K562 (cell line): ENCODE measurements at regions not wholly inside any gene's neighbourhood (a gene's known extent, or its start where the extent isn't known, plus 50 kb on each side); places are given as distances from the start of the nearest gene placed in this dataset.

ENCODE experiments used
- ATAC-seq: fragments of 200-7000 bp; cut with Tn5 transposase; 3 replicates; pipeline ENCODE4 v1.9.1; 2020; ENCODE audit warnings: moderate library complexity
- BruUV-seq: library from RNA; stranded (reverse); fragments of 400-500 nt; replicated peaks from 2 replicates; lab custom pipeline; 2021; lab: Mats Ljungman, UMichigan
- CTCF ChIA-PET: fragments of 300-600 bp; formaldehyde crosslinking; extraction: SDS; loops from one replicate; lab custom pipeline; 2021; ENCODE audit warnings: low intra/inter-chr PET ratio; lab: Yijun Ruan, JAX
- POLR2A ChIA-PET: fragments of 300-600, 350-650 bp; sonication (Branson Sonifier 250); formaldehyde crosslinking; extraction: SDS; loops from one replicate; lab custom pipeline; 2021; ENCODE audit warnings: antibody characterized with exemption, inconsistent platforms; lab: Yijun Ruan, JAX
- DNase-seq, 4 experiments: peaks; one replicate each; pipeline versions ENCODE4 v3.0.0 to v3.0.0-alpha.2; 2011 to 2018; ENCODE audit warnings: low spot score in 3 of 4, mixed read lengths in 3 of 4; ENCODE audit errors: extremely low read depth in 1 of 4
- FAIRE-seq: peaks from 2 replicates; lab custom pipeline; 2011; peaks lifted over from hg19 to GRCh38; lab: Jason Lieb, UNC
- H2AFZ ChIP-seq: 2 replicates; pipeline ENCODE4 v1.6.0; 2011; ENCODE audit warnings: low read depth, low read length, control low read depth, inconsistent platforms
- H3K27ac ChIP-seq: fragments of 200-600 bp; 3 replicates; pipeline ENCODE4 v1.8.0; 2011; ENCODE audit warnings: low read depth, mild to moderate bottlenecking, control low read depth, inconsistent platforms, low read length, moderate library complexity, mixed read lengths; ENCODE audit errors: extremely low read depth
- H3K27me3 ChIP-seq, 2 experiments: fragments of 300-600 bp in 1 of 2; 2 replicates in 1 of 2; 3 replicates in 1 of 2; pipeline versions ENCODE4 v1.6.0 to v1.8.0; 2011; ENCODE audit warnings: inconsistent platforms in 2 of 2, low read length in 2 of 2, mild to moderate bottlenecking in 1 of 2, mixed read lengths in 1 of 2, moderate library complexity in 1 of 2; ENCODE audit not compliant: control insufficient read depth in 2 of 2, insufficient read depth in 2 of 2
- H3K36me3 ChIP-seq: fragments of 300-600 bp; 3 replicates; pipeline ENCODE4 v1.8.0; 2011; ENCODE audit warnings: mild to moderate bottlenecking, low read length, inconsistent platforms; ENCODE audit not compliant: control insufficient read depth, insufficient read depth
- H3K4me1 ChIP-seq, 2 experiments: fragments of 200-600 bp in 1 of 2; replicated peaks in 1 of 2; 2 replicates in 1 of 2; 3 replicates in 1 of 2; pipeline versions ENCODE4 v1.5.1 to v1.8.0; 2011; ENCODE audit warnings: inconsistent platforms in 2 of 2, low read length in 2 of 2, mild to moderate bottlenecking in 1 of 2, mixed read lengths in 1 of 2, moderate library complexity in 1 of 2; ENCODE audit not compliant: control insufficient read depth in 2 of 2, insufficient read depth in 2 of 2
- H3K4me2 ChIP-seq: 2 replicates; pipeline ENCODE4 v1.6.1; 2011; ENCODE audit warnings: low read length, control low read depth, inconsistent platforms, mixed read lengths; ENCODE audit not compliant: insufficient read depth
- H3K4me3 ChIP-seq: fragments of 200-600 bp; sonication (generic), shearing (Covaris generic); 2 replicates; pipeline ENCODE4 v1.5.1; 2016; ENCODE audit warnings: control low read depth, inconsistent platforms
- H3K79me2 ChIP-seq: fragments of 200-600 bp; 3 replicates; pipeline ENCODE4 v1.8.0; 2011; ENCODE audit warnings: low read length, inconsistent platforms; ENCODE audit not compliant: control insufficient read depth, insufficient read depth
- H3K9ac ChIP-seq, 2 experiments: 2 replicates each; pipeline versions ENCODE4 v1.6.0 to v1.6.1; 2011; ENCODE audit warnings: low read depth in 2 of 2, low read length in 2 of 2, control low read depth in 1 of 2, inconsistent platforms in 1 of 2, mild to moderate bottlenecking in 1 of 2, mixed read lengths in 1 of 2; ENCODE audit not compliant: insufficient read depth in 1 of 2
- H3K9me1 ChIP-seq: one replicate; pipeline ENCODE4 v1.6.0; 2011; ENCODE audit warnings: inconsistent platforms, mild to moderate bottlenecking, low read length, moderate library complexity; ENCODE audit not compliant: control insufficient read depth, insufficient read depth
- H3K9me3 ChIP-seq: replicated peaks from 2 replicates; pipeline ENCODE4 v1.5.1; 2011; ENCODE audit warnings: low read depth, low read length, inconsistent platforms; ENCODE audit not compliant: control insufficient read depth, insufficient read depth
- H4K20me1 ChIP-seq: replicated peaks from 2 replicates; pipeline ENCODE4 v1.6.1; 2011; ENCODE audit warnings: low read length, inconsistent platforms, mixed read lengths; ENCODE audit not compliant: control insufficient read depth, insufficient read depth
- HNRNPLL ChIP-seq: fragments of 200-400 bp; formaldehyde crosslinking; IDR thresholded peaks from 2 replicates; pipeline ENCODE4 v1.6.1; 2017; ENCODE audit warnings: low read length, low read depth, mild to moderate bottlenecking; ENCODE audit not compliant: poor library complexity, severe bottlenecking
- HSF4 ChIP-seq: fragments of 250-450 bp; sonication (Bioruptor Pico); IDR thresholded peaks from 2 replicates; pipeline ENCODE4 v2.1.2; 2022; ENCODE audit warnings: mild to moderate bottlenecking, moderate library complexity, borderline replicate concordance
- NR4A1 ChIP-seq, 2 experiments: fragments of 250-450 bp in 1 of 2; fragments of 450-650 bp in 1 of 2; sonication (Bioruptor Pico) in 1 of 2; IDR thresholded peaks; 2 replicates each; pipeline versions ENCODE4 v1.4.0 to v1.6.1; 2016 to 2020; ENCODE audit warnings: mild to moderate bottlenecking in 2 of 2, missing compliant biosample characterization in 1 of 2, missing genetic modification characterization in 1 of 2, moderate library complexity in 1 of 2
- PTBP1 ChIP-seq: fragments of 200-400 bp; formaldehyde crosslinking; IDR thresholded peaks from 2 replicates; pipeline ENCODE4 v1.6.1; 2017; ENCODE audit warnings: low read depth, low read length
- ZFP30 ChIP-seq: fragments of 250-450 bp; sonication (Bioruptor Pico); IDR thresholded peaks from 2 replicates; pipeline ENCODE4 v1.8.0; 2022; ENCODE audit warnings: moderate library complexity, mild to moderate bottlenecking, inconsistent platforms, borderline replicate concordance
- ZNF133 ChIP-seq: fragments of 250-450 bp; sonication (Bioruptor Pico); IDR thresholded peaks from 2 replicates; pipeline ENCODE4 v1.4.0; 2020; ENCODE audit warnings: mild to moderate bottlenecking
- ZNF184 ChIP-seq: sonication (generic); formaldehyde crosslinking; IDR thresholded peaks from 2 replicates; pipeline ENCODE4 v1.5.0; 2020; ENCODE audit warnings: missing genetic modification reagents
- ZNF324 ChIP-seq: fragments of 250-450 bp; sonication (Bioruptor Pico); IDR thresholded peaks from 2 replicates; pipeline ENCODE4 v1.4.0; 2020; ENCODE audit warnings: mild to moderate bottlenecking
- WGBS: fragments of 100-300 bp; shearing (Covaris generic); methylation state at CpG from one replicate; pipeline ENCODE4 v1.1.6; 2016; ENCODE audit warnings: low coverage, mixed read lengths; ENCODE audit not compliant: insufficient coverage; ENCODE audit errors: missing lambda C conversion rate; 5-methylcytosine and 5-hydroxymethylcytosine counted together
- in situ Hi-C: fragments of 300-500 bp; cut with MboI; formaldehyde crosslinking; loops from 4 replicates; pipeline ENCODE4 v1.15.0; 2018; ENCODE audit warnings: inconsistent platforms, mixed read lengths
- intact Hi-C: fragments of 100-400 bp; cut with micrococcal nuclease; formaldehyde crosslinking; loops from 2 replicates; pipeline ENCODE4 v1.14.2; 2022
- TF ChIP-seq, protein P1 (sequence below), 2 experiments: fragments of 450-650 bp; IDR thresholded peaks; 2 replicates each; pipeline ENCODE4 v1.6.1; 2016
- TF ChIP-seq, protein P2 (sequence below): sonication (generic); formaldehyde crosslinking; IDR thresholded peaks from 2 replicates; pipeline ENCODE4 v1.9.0; 2022; ENCODE audit warnings: mild to moderate bottlenecking, missing genetic modification reagents
- TF ChIP-seq, protein P3 (sequence below): conservative IDR thresholded peaks from 2 replicates; pipeline ENCODE4 v1.6.1; 2011; ENCODE audit warnings: low read depth, mild to moderate bottlenecking, low read length; ENCODE audit not compliant: control insufficient read depth

DNA sequence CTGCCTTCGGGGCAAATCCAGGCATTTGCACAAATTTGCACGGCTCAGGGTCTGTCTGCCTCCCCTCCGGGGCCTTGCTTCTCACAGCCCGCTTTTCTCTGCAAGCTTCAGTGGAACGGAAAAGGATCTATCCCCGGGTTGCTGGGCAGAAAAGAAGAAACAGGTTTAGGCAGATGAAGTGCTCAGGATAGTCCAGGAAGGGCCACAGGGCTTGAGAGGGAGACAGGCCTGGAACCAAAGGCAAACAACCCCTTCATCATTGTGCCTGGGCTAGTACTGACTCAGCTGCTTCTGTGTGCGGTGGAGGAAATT lies 347.8 kb upstream of the TNP1 start (continued):
- TF ChIP-seq, protein P1, sequence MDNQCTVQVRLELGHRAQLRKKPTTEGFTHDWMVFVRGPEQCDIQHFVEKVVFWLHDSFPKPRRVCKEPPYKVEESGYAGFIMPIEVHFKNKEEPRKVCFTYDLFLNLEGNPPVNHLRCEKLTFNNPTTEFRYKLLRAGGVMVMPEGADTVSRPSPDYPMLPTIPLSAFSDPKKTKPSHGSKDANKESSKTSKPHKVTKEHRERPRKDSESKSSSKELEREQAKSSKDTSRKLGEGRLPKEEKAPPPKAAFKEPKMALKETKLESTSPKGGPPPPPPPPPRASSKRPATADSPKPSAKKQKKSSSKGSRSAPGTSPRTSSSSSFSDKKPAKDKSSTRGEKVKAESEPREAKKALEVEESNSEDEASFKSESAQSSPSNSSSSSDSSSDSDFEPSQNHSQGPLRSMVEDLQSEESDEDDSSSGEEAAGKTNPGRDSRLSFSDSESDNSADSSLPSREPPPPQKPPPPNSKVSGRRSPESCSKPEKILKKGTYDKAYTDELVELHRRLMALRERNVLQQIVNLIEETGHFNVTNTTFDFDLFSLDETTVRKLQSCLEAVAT (IDR thresholded peaks at IDR 0.05): no peak
- TF ChIP-seq, protein P2, sequence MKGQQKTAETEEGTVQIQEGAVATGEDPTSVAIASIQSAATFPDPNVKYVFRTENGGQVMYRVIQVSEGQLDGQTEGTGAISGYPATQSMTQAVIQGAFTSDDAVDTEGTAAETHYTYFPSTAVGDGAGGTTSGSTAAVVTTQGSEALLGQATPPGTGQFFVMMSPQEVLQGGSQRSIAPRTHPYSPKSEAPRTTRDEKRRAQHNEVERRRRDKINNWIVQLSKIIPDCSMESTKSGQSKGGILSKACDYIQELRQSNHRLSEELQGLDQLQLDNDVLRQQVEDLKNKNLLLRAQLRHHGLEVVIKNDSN (CRISPR knock-in tag): no peak
- TF ChIP-seq HNRNPLL (no peak), PTBP1 (no peak), HSF4 (CRISPR knock-in tag) (no peak)

DNA sequence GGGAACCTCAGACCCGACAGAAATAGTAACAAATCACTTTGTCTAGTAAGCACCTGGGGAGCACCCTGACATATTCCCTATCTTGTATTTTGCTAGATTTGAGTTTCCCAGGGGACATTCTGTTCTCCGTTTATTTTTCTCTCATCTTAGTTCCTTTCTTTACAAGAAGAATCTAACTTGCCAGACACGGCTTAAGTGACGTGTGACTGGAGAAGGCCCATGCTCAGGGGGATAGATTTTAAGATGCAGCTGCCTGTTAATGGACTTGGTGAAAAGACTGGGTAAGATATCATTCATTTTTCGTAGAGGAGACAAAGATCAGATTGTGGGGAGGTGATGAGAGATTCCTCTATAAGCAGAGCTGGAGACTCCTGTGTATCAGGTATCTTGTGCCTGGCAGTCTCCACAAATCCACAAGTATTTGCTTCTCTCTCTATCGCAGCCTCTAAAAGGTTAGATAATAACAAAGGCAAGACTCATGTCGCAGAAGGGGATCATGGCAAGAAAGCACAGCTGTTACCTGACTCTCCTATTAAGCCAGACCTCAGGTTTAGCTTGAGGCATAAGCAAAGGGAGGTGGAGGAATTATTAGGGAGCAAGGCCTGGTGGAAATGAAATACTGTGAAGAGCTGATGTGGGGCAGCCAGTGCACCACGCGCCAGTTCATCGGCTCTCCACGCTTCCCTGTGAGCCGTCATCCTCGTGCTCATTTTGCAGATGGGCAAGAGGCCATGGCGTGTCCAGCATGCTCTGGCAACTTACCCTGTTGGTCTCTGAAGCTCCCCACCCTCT lies 347.2 kb upstream of the TNP1 start:
- Histone ChIP-seq H3K9ac (no peak overlapping the region), H3K9me1 (no peaks in the 10 kb centered on the region), H3K36me3 (no peaks in the 10 kb centered on the region), H3K4me3 (no peak overlapping the region), H4K20me1 (no peaks in the 10 kb centered on the region), H3K27me3 (peaks cover 0 to 13% of the 10 kb centered on the region in 2 experiments; a peak in 3 of 5 replicates), H2AFZ (no peak overlapping the region), H3K4me2 (no peak overlapping the region), H3K79me2 (no peaks in the 10 kb centered on the region), H3K9me3 (no peaks in the 10 kb centered on the region), H3K4me1 (no peaks in the 10 kb centered on the region), H3K27ac (no peak overlapping the region)
- FAIRE-seq: no peak
- DNase-seq: no peak
- intact Hi-C loops: no loop called here
- 40% methylated on average over 12 of the region's 14 CpGs for WGBS
- in situ Hi-C loops: no loop called here
- CTCF ChIA-PET: no interaction called here
- no peak for ATAC-seq
- no TSS peak for BruUV-seq
- POLR2A ChIA-PET: interaction anchor here (0.6 kb wide), 1 partner anchor 225 kb away, joined by 3 read pairs; no protein-coding TSS in a partner anchor
- TF ChIP-seq ZNF133 (CRISPR knock-in tag) (no peak), ZFP30 (no peak), NR4A1 (CRISPR knock-in tag; IDR thresholded peaks at IDR 0.05) (no peak), NR4A1 (tag; IDR thresholded peaks at IDR 0.05) (no peak), ZNF184 (CRISPR knock-in tag) (no peak), ZNF324 (CRISPR knock-in tag) (no peak)
- TF ChIP-seq, protein P3, sequence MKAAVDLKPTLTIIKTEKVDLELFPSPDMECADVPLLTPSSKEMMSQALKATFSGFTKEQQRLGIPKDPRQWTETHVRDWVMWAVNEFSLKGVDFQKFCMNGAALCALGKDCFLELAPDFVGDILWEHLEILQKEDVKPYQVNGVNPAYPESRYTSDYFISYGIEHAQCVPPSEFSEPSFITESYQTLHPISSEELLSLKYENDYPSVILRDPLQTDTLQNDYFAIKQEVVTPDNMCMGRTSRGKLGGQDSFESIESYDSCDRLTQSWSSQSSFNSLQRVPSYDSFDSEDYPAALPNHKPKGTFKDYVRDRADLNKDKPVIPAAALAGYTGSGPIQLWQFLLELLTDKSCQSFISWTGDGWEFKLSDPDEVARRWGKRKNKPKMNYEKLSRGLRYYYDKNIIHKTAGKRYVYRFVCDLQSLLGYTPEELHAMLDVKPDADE: no peak
